HepG2 (cell line): ENCODE measurements at regions not wholly inside any gene's neighbourhood (a gene's known extent, or its start where the extent isn't known, plus 50 kb on each side); places are given as distances from the start of the nearest gene placed in this dataset.

ENCODE experiments used
- ATAC-seq: fragments of 200-7000 bp; cut with Tn5 transposase; 3 replicates; pipeline ENCODE4 v1.9.1; 2020; ENCODE audit warnings: mild to moderate bottlenecking, moderate library complexity
- BruUV-seq: library from RNA; stranded (reverse); fragments of 400-500 nt; replicated peaks from 2 replicates; lab custom pipeline; 2021; lab: Mats Ljungman, UMichigan
- CTCF ChIA-PET: fragments of 300-600 bp; formaldehyde crosslinking; extraction: SDS; loops from one replicate; lab custom pipeline; 2021; ENCODE audit warnings: low total read pairs, inconsistent platforms, low intra/inter-chr PET ratio; lab: Yijun Ruan, JAX
- POLR2A ChIA-PET: fragments of 350-600 bp; sonication (Branson Sonifier 250); formaldehyde crosslinking; loops from one replicate; lab custom pipeline; 2020; ENCODE audit warnings: antibody characterized with exemption, inconsistent platforms; lab: Yijun Ruan, JAX
- DNase-seq: peaks from one replicate; pipeline ENCODE4 v3.0.0-alpha.2; 2015; ENCODE audit warnings: low spot score
- FAIRE-seq: peaks from 3 replicates; lab custom pipeline; 2011; peaks lifted over from hg19 to GRCh38; lab: Jason Lieb, UNC
- H2AFZ ChIP-seq: one replicate; pipeline ENCODE4 v1.6.1; 2011; ENCODE audit warnings: low read length, inconsistent platforms
- H3K27ac ChIP-seq: fragments of 300-600 bp; 3 replicates; pipeline ENCODE4 v1.8.0; 2011; ENCODE audit warnings: mixed run types, mild to moderate bottlenecking, mixed read lengths, low read length, inconsistent platforms; ENCODE audit not compliant: insufficient read depth; ENCODE audit errors: extremely low read length
- H3K27me3 ChIP-seq, 2 experiments: fragments of 200-600 bp in 1 of 2; 2 replicates in 1 of 2; 3 replicates in 1 of 2; pipeline versions ENCODE4 v1.6.0 to v1.8.0; 2011; ENCODE audit warnings: low read length in 2 of 2, mild to moderate bottlenecking in 2 of 2, moderate library complexity in 2 of 2, inconsistent platforms in 1 of 2; ENCODE audit not compliant: insufficient read depth in 2 of 2, control insufficient read depth in 1 of 2
- H3K36me3 ChIP-seq, 2 experiments: fragments of 200-600 bp in 1 of 2; replicated peaks in 1 of 2; 2 replicates in 1 of 2; 3 replicates in 1 of 2; pipeline versions ENCODE4 v1.5.1 to v1.8.0; 2011; ENCODE audit warnings: low read length in 2 of 2, inconsistent platforms in 1 of 2; ENCODE audit not compliant: insufficient read depth in 2 of 2, control insufficient read depth in 1 of 2
- H3K4me1 ChIP-seq: 2 replicates; pipeline ENCODE4 v1.5.1; 2012; ENCODE audit warnings: low read length, inconsistent platforms; ENCODE audit not compliant: insufficient read depth
- H3K4me2 ChIP-seq: 2 replicates; pipeline ENCODE4 v1.6.0; 2011; ENCODE audit warnings: low read depth, low read length, inconsistent platforms
- H3K4me3 ChIP-seq, 3 experiments: fragments of 200-600 bp in 1 of 3; sonication (generic), shearing (Covaris generic) in 1 of 3; replicated peaks in 1 of 3; 2 replicates each; pipeline ENCODE4 v1.5.1; 2011 to 2016; ENCODE audit warnings: low read length in 3 of 3, inconsistent platforms in 2 of 3, low read depth in 2 of 3, mild to moderate bottlenecking in 2 of 3, control low read depth in 1 of 3, mixed read lengths in 1 of 3; ENCODE audit not compliant: insufficient read depth in 1 of 3
- H3K79me2 ChIP-seq: one replicate; pipeline ENCODE4 v1.6.1; 2011; ENCODE audit warnings: low read length, inconsistent platforms; ENCODE audit not compliant: insufficient read depth
- H3K9ac ChIP-seq: 2 replicates; pipeline ENCODE4 v1.6.0; 2011; ENCODE audit warnings: mild to moderate bottlenecking, low read depth, low read length, inconsistent platforms; ENCODE audit not compliant: insufficient read depth
- H3K9me3 ChIP-seq: 2 replicates; pipeline ENCODE4 v1.5.1; 2012; ENCODE audit warnings: mild to moderate bottlenecking, low read length
- H4K20me1 ChIP-seq: 2 replicates; pipeline ENCODE4 v1.6.0; 2011; ENCODE audit warnings: inconsistent platforms, mild to moderate bottlenecking, low read length, moderate library complexity; ENCODE audit not compliant: insufficient read depth
- CCAR2 ChIP-seq: fragments of 200-400 bp; formaldehyde crosslinking; optimal IDR thresholded peaks from 2 replicates; pipeline ENCODE3; 2018; ENCODE audit warnings: low read depth, mild to moderate bottlenecking, low read length, moderate library complexity
- FOXJ3 ChIP-seq: sonication (generic); formaldehyde crosslinking; IDR thresholded peaks from 2 replicates; pipeline ENCODE4 v1.4.0; 2020; ENCODE audit warnings: missing genetic modification reagents, mild to moderate bottlenecking, borderline replicate concordance
- GFI1 ChIP-seq: sonication (generic); formaldehyde crosslinking; IDR thresholded peaks from 2 replicates; pipeline ENCODE4 v1.5.0; 2020; ENCODE audit warnings: missing genetic modification reagents, mild to moderate bottlenecking, borderline replicate concordance
- HNF4G ChIP-seq, 2 experiments: sonication (generic) in 1 of 2; formaldehyde crosslinking in 1 of 2; IDR thresholded peaks; 2 replicates each; pipeline versions ENCODE4 v1.4.0 to v1.6.1; 2011 to 2020; ENCODE audit warnings: borderline replicate concordance in 2 of 2, low read depth in 2 of 2, mild to moderate bottlenecking in 2 of 2, low read length in 1 of 2, missing genetic modification reagents in 1 of 2, moderate library complexity in 1 of 2
- KLF16 ChIP-seq, 2 experiments: sonication (generic) in 1 of 2; formaldehyde crosslinking in 1 of 2; IDR thresholded peaks; 2 replicates each; pipeline versions ENCODE4 v1.6.1 to v1.8.0; 2016 to 2023; ENCODE audit warnings: missing genetic modification reagents in 2 of 2, missing compliant biosample characterization in 1 of 2
- NFAT5 ChIP-seq: sonication (generic); formaldehyde crosslinking; IDR thresholded peaks from 2 replicates; pipeline ENCODE4 v1.4.0; 2020; ENCODE audit warnings: missing genetic modification reagents
- RNF2 ChIP-seq: fragments of 450-650 bp; conservative IDR thresholded peaks from 2 replicates; pipeline ENCODE4 v1.6.1; 2016; ENCODE audit warnings: low read depth
- SETDB1 ChIP-seq: sonication (generic); formaldehyde crosslinking; IDR thresholded peaks from 2 replicates; pipeline ENCODE4 v1.5.1; 2020; ENCODE audit warnings: missing genetic modification reagents, mild to moderate bottlenecking, borderline replicate concordance
- SNAPC4 ChIP-seq: sonication (generic); formaldehyde crosslinking; IDR thresholded peaks from 2 replicates; pipeline ENCODE4 v1.4.0; 2020; ENCODE audit warnings: mild to moderate bottlenecking, missing genetic modification reagents
- ZBTB7B ChIP-seq: sonication (generic); formaldehyde crosslinking; IDR thresholded peaks from 2 replicates; pipeline ENCODE4 v1.4.0; 2020; ENCODE audit warnings: missing genetic modification reagents
- ZFAT ChIP-seq: sonication (generic); formaldehyde crosslinking; conservative IDR thresholded peaks from 2 replicates; pipeline ENCODE4 v1.8.1; 2023; ENCODE audit warnings: missing genetic modification reagents, inconsistent platforms
- ZNF468 ChIP-seq: sonication (generic); formaldehyde crosslinking; IDR thresholded peaks from 2 replicates; pipeline ENCODE4 v1.8.0; 2022; ENCODE audit warnings: mild to moderate bottlenecking, moderate library complexity, missing genetic modification reagents
- ZNF484 ChIP-seq: sonication (generic); formaldehyde crosslinking; IDR thresholded peaks from 2 replicates; pipeline ENCODE4 v1.5.1; 2020; ENCODE audit warnings: mild to moderate bottlenecking, low read depth, missing genetic modification reagents, borderline replicate concordance
- ZNF580 ChIP-seq: IDR thresholded peaks from 2 replicates; pipeline ENCODE4 v1.6.1; 2016; ENCODE audit warnings: low read depth, borderline replicate concordance
- ZNF841 ChIP-seq: sonication (generic); formaldehyde crosslinking; IDR thresholded peaks from 2 replicates; pipeline ENCODE4 v1.8.1; 2023; ENCODE audit warnings: missing genetic modification reagents, borderline replicate concordance
- WGBS: methylation state at CpG from one replicate; pipeline ENCODE4 v1.1.6; 2017; ENCODE audit warnings: low lambda C conversion rate; 5-methylcytosine and 5-hydroxymethylcytosine counted together
- in situ Hi-C: cut with HindIII; loops from 2 replicates; pipeline ENCODE4 v1.10.0; 2017; ENCODE audit warnings: low pct_unique_long_range_greater_than_20kb; ENCODE audit not compliant: extremely low pct_ligation_motif_present
- intact Hi-C: fragments of 100-400 bp; cut with micrococcal nuclease; formaldehyde crosslinking; loops from one replicate; pipeline ENCODE4 v1.10.0; 2022; ENCODE audit not compliant: unreplicated experiment

- ChIA-PET POLR2A (no interaction called here), CTCF (no interaction called here)
- BruUV-seq: no TSS peak
- Histone ChIP-seq H3K4me1 (no peaks in the 10 kb centered on the region), H3K79me2 (no peaks in the 10 kb centered on the region), H2AFZ (no peak overlapping the region), H3K36me3 (no peaks in the 10 kb centered on the region), H3K27me3 (no peaks in the 10 kb centered on the region; a peak in 2 of 5 replicates), H3K27ac (no peak overlapping the region), H3K4me3 (no peak overlapping the region), H3K9me3 (no peaks in the 10 kb centered on the region), H4K20me1 (no peaks in the 10 kb centered on the region), H3K4me2 (no peak overlapping the region), H3K9ac (no peak overlapping the region)
- in situ Hi-C loops: no loop called here
- ATAC-seq: no peak
- intact Hi-C loops: no loop called here
- no peak for DNase-seq
- WGBS: 0% methylated on average over 1 of the region's 1 CpG
- FAIRE-seq: no peak
- TF ChIP-seq KLF16 (CRISPR knock-in tag; IDR thresholded peaks at IDR 0.05) (no peak), SNAPC4 (no peak), CCAR2 (no peak), ZFAT (CRISPR knock-in tag) (no peak), HNF4G (IDR thresholded peaks at IDR 0.05; ENCODE audit: borderline replicate concordance, low read depth, low read length) (no peak), HNF4G (CRISPR knock-in tag; IDR thresholded peaks at IDR 0.05; ENCODE audit: borderline replicate concordance, low read depth) (no peak), SETDB1 (CRISPR knock-in tag) (no peak), ZBTB7B (CRISPR knock-in tag) (no peak), ZNF580 (CRISPR knock-in tag) (no peak), FOXJ3 (CRISPR knock-in tag) (no peak), ZNF484 (CRISPR knock-in tag) (no peak), ZNF468 (CRISPR knock-in tag) (no peak), NFAT5 (CRISPR knock-in tag) (no peak), ZNF841 (CRISPR knock-in tag) (no peak), GFI1 (CRISPR knock-in tag) (no peak), RNF2 (no peak)
Observed at GRCh38 chr5:109254511-109254910, 155.3 kb downstream of the PJA2 start.
